ENCODE measurements at regions not wholly inside any gene's neighbourhood (a gene's known extent, or its start where the extent isn't known, plus 50 kb on each side); places are given as distances from the start of the nearest gene placed in this dataset.

DNA sequence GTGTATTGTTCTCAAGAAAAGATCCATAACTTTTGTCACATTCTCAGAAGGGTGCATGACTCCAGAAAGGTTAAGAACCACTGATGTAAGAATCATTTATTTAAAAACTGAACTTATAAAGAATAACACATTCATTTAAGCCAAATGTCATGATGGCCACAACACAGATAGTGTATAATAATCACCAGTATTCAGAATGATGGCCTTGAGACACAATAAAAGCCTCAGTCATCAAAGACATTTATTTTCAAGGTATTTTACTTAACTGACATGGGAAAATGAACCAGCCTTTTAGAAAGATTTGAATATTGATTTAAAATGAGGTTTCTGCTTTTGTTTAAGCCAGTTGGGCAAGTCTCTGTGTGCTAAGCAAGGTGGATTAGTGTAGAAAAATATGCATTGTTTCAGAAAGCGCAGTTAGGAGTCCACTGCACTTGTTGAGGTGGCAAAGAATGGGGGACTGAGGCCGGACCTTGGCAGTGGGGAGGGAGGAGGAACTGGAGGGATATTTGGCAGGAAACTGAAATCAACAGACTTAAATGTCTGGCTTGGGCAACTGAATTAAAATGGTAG is 371.9 kb upstream of the ESRRG start:
- TF ChIP-seq, protein P1, sequence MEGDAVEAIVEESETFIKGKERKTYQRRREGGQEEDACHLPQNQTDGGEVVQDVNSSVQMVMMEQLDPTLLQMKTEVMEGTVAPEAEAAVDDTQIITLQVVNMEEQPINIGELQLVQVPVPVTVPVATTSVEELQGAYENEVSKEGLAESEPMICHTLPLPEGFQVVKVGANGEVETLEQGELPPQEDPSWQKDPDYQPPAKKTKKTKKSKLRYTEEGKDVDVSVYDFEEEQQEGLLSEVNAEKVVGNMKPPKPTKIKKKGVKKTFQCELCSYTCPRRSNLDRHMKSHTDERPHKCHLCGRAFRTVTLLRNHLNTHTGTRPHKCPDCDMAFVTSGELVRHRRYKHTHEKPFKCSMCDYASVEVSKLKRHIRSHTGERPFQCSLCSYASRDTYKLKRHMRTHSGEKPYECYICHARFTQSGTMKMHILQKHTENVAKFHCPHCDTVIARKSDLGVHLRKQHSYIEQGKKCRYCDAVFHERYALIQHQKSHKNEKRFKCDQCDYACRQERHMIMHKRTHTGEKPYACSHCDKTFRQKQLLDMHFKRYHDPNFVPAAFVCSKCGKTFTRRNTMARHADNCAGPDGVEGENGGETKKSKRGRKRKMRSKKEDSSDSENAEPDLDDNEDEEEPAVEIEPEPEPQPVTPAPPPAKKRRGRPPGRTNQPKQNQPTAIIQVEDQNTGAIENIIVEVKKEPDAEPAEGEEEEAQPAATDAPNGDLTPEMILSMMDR (conservative IDR thresholded peaks at IDR 0.05; ENCODE audit: low read length), result no peak
- no peak for TF ChIP-seq EZH2phosphoT487 (IDR thresholded peaks at IDR 0.05; ENCODE audit: borderline replicate concordance, low read depth, low read length)

All from OCI-LY7 (cell line).